ENCODE measurements at regions not wholly inside any gene's neighbourhood (a gene's known extent, or its start where the extent isn't known, plus 50 kb on each side); places are given as distances from the start of the nearest gene placed in this dataset.
"Not testable (repeated sequence)": the region's sequence is repeated elsewhere in the genome, so short reads cannot be mapped to it uniquely, and the experiment has no call there.

DNA sequence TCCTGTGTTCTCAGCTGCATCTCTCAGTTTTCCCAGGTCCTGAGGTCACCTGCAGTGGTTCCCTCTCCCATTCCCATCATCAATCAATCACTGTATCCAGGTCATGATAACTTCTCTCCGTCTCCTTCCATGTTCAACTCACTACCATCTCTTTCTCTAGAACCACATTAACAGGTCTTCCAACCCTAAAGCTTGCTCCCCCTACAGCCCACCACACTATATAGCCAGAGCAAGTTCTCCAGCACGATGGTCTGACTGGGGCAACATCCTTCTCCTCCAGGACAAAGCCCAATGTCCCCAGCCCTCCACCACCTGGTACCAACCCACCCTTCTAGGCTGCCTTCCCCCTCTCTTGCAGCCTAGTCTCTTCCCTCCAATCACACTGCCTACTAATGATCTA, 241.6 kb downstream of the CDK5RAP2 start:
- no peak for DNase-seq

DNA sequence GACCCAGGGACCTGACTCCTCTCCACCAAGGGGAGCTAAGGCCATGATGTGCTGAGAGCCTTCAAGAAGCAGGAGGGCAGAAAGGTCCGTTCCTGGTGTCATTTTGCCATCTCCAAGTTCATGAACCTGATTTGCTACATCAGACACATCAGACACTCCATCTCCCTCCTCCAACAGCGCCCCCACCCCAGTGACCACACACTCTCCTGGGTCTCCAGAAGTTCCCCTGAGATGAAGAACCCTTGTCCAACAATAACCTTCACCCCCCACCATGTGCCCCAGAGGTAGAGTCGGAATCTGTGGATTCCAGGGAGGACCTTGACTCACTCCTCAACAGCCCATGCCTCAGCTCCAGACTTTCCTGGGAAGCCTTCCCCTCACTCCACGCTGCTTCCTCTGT, 242.8 kb downstream of the CDK5RAP2 start:
- DNase-seq: no peak

DNA sequence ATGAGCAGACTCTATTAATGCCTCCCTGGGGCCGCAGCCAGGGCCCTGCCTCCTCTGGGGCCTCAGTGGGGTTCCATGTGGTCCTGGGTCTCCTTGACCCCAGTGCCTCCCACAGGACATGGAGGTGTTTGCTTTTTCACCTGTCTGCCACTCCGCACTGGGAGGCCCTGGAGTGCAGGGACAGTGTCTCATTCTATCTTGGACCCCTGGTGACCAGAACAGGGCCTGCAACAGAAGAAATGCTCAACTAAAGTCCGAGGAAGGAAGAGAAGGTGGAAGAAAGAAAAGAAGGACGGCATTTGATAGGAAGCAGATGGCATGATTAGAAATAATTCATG, 243.2 kb downstream of the CDK5RAP2 start:
- DNase-seq: no peak

DNA sequence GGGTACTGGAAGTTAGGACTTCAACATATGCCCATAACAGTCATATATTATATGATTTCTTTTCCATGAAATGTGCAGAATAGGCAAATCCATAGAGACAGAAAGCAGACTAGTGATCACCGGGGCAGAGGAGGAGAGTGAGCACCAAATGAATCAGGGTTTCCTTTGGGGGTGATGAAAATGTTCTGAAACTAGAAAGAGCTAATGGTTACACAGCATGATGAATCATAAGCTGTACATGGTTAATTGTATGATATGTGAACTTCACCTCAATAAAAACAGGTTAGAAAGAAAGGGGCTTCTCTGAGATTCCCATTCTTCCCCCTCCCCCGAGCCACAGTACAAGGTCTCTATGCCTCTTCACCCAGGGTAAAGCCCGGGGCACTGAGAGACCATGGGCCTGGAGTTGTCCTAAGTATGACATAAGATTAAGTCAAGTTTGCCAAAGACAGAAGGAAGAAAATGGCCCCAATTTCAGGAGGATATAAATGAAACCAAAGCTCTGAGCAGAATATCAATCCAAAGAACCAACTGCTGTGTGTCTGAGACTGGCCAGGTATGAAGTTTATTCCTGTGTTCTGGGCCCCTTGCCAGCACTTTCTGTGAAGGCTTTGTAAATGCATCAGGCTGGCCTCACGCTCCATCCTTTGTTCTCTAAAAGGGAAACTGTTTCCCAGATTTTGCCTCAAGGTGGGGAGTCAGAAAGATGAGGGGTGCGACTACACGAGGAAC, 243.8 kb downstream of the CDK5RAP2 start:
- no peak for DNase-seq

- no peak for DNase-seq
Measured at GRCh38 chr9:120331913-120332312, 248.1 kb downstream of the CDK5RAP2 start.

DNA sequence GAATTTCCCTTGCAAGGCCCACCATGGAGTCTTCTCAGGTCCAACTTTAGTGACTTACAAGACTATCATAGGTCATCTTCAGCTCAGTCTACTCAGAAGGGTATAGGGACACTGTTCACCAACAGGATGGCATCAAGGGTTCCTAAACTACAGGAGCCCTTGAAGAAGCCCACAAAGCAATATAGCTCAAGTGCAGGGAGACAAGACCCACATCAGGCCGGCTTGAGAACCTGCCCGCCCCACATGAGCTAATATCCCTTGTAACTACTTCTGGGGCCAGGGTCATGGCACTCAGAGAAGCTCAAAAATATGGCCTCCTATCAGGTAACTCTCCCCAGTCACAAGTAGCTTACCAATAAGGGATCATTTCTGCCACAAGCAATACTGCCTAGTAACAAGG, 249.9 kb downstream of the CDK5RAP2 start:
- no peak for DNase-seq

DNA sequence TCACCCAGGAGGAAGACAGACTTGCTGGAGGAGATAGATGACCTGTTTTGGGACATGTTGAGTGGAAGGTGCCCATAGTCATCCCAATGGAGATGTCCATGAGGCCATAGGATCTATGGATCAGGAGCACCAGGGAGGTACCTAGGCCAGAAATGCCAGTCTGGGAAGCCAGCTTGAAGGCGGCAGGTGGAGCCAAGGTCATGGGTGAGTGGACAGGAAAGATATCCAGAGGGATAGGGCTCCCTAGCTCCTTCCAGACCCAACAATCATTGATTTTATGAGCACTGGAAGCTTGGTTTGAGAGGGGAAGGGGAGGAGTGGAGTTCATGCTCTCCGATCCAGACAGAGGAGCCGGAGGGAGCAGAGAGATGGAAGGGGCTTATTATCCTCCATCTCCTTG, 252.6 kb downstream of the CDK5RAP2 start:
- no peak for DNase-seq

GRCh38 chr9:120326049-120326693, 253.8 kb downstream of the CDK5RAP2 start:
- DNase-seq: no peak

DNA sequence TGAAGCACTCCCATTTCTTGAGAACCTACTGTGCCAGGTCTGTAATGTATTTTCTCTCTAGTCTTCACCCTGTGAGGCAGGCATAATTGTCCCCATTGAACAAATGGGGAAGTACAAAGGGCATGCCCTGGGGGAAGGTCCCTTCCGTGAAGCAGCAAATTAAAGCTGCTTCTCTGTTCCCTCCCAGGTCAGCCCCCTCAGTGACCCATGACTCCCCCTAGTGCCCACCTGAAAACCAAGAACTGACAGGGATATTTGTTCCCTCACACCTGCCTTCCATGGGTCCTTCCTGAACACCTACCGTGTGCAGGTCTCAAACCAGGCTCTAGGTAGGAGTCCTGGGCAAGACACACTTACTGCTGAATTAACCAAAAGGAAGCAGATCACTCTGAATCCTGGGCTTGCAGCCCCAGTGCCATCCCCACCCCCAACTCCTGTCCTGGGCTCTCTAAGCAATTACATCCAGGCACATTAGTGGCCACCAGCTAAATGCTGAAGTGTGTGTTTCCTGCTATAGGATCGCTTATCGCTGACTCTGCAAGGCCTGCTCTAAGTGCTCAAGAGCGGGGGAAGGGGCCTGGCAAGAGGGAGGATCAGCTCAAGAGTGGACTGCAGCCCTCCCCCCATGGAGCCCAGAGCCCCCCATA, 254.8 kb downstream of the CDK5RAP2 start:
- DNase-seq: no peak

GRCh38 chr9:120324461-120324860, 255.5 kb downstream of the CDK5RAP2 start:
- DNase-seq: no peak

DNA sequence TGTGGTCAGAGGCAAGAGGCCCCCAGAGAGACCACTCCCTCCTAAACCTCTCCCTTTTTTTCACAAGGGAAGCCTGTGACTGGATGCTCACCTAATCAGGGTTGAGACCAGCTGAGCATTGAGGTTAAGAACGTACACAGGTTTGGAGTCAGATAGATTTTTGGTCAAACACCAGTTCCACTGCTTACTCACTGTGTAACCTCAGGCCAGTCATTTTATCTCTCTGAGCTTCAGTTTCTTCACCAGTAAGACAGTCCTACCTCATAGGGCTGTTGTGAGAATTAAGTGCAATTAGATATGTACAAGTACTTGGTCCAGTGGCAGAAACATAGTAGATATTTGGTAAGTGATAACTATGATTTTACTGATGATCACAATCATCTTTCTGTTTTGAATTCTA, 256.8 kb downstream of the CDK5RAP2 start:
- no peak for DNase-seq

DNA sequence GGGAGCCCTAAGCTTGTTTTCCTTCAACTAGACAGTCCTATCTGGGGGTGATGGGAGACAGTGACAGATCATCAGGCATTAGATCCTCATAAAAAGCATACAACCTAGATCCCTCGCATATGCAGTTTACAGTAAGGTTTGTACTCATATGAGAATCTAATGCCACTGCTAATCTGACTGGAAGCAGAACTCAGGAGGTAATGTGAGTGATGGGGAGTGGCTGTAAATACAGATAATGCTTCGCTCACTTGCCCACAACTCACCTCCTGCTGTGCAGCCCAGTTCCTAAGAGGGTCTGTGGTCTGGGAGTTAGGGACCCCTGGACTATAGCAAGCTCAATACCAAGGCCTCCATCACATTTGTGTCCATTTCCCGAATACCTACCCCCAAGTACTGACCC, 260.5 kb downstream of the CDK5RAP2 start:
- DNase-seq: no peak

DNA sequence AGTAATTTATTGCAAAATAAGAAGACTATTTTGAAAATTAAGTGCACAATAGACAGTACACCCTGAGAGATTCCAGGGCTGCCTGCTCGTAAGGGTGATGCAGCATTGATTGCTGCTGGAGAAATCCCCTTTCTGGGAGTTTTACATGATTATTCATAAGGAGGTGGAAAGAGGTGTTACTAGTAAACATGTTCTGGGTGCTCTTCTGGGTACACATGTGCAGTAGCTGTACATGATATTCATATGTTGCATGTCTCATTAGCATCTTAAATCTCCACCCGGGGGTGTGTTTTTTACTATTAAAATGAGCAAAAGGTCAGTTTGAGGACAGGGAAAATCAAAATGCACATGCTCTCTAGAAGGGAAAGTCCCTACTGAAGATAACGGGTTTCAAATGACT, 264.8 kb downstream of the CDK5RAP2 start:
- no peak for DNase-seq

DNA sequence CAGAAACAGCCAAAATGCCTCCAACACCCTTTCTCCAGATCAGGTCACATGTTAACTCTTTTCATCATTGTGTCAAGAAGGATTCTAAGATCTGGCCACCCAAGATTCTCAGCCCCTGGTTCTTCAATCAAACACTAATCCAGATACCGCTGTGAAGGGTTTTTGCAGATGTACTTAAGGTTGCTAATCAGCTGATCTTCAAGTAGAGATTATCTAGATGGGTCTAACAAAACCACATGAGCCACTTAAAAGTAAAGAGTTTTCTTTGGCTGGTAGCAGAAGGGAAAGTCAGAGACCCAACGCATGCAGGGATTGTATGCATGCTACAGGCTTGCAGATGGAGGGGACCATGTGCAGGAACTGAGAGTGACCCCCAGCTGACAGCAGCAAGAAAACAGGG, 267.9 kb downstream of the CDK5RAP2 start:
- DNase-seq: no peak

GRCh38 chr9:120310035-120310434, 269.9 kb downstream of the CDK5RAP2 start:
- DNase-seq: no peak

- no peak for DNase-seq
Measured at GRCh38 chr9:120308495-120308894, 271.5 kb downstream of the CDK5RAP2 start.

DNA sequence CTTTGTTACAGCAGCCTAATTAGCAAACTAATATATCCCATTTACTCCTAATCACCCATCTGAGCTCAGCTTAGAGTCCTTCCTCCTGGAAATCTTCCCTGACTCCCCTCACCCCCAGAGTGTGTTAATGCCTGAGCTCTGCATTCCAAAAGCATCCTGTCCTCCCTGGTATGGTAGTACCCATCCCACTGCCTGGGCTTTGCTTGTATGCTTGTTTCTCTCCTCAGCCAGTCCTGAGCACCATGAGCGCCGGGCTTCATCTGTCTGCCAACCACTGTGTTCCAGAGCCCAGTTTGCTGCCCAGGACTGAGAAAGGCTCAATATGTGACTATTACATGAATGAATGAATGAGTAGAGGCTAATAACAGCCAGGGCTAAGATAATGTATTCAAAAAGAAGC, 272.4 kb downstream of the CDK5RAP2 start:
- DNase-seq: no peak

GRCh38 chr9:120306561-120306960, 273.4 kb downstream of the CDK5RAP2 start:
- no peak for DNase-seq

DNA sequence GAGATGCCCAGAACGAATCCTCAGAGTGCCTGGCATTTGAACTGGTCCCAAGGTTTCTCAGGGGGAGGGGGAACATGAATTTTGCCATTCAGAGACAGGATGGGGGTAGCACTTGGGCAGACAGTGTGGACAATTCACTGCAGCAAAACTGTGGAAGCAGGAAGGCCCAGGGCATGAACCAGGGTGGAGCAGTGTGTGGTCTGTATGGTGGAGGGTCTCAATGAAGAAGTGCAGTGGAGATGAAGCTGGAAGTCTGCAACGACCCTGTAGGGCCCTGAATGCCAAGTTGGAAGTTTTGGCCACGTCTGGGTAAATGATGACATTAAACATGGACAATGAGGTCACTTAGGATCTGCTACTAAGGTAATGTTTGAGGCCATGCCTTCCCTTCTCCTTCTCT, 273.9 kb downstream of the CDK5RAP2 start:
- DNase-seq: no peak

DNA sequence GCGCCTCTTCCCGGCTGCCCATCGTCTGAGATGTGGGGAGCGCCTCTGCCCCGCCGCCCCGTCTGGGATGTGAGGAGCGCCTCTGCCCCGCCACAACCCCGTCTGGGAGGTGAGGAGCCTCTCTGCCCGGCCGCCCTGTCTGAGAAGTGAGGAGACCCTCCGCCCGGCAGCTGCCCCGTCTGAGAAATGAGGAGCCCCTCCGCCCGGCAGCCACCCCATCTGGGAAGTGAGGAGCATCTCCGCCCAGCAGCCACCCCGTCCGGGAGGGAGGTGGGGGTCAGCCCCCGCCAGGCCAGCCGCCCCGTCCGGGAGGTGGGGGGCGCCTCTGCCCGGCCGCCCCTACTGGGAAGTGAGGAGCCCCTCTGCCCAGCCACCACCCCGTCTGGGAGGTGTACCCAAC, 275.1 kb downstream of the CDK5RAP2 start:
- not testable (repeated sequence) for DNase-seq

- DNase-seq: no peak
Measured at GRCh38 chr9:120303519-120303918, 276.4 kb downstream of the CDK5RAP2 start.

DNA sequence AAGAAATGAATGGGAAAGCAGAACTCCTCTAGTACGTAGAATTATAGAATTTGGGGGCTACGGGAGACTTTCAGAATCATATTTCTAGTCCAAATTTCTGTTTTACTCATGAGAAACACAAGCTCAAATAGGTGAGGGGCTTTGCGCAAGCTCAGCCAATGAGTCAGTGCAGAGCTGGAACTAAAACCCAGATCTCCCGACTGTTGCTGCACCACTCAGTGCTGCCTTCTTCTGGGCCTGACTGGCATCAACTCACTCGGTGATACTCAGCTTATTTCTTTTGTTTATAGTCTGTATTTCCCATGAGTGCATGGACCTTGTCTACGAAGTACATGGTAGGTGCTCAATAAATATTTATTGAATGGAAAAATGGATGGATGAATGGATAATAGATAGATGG, 280.2 kb downstream of the CDK5RAP2 start:
- no peak for DNase-seq

- no peak for DNase-seq
Measured at GRCh38 chr9:120294003-120294402, 286.0 kb downstream of the CDK5RAP2 start.

DNA sequence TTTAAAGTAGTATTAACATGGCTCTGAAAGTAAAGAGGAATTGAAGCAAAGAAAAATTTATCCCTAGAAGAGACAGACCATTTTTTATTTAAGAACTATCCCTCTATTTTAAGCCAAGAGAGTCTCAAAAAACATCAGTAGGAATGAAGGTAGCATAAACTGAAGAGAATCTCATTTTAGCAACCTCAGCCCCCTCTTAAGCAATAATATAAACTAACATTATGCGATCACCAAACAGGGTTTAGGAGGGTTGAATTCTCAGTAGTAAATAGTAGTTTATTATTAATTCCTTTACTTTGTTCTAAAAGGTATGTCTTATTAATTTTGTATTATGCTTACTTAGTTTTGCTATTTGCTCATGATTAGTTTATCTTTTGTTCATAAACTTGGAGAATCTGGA, 287.4 kb downstream of the CDK5RAP2 start:
- no peak for DNase-seq

DNA sequence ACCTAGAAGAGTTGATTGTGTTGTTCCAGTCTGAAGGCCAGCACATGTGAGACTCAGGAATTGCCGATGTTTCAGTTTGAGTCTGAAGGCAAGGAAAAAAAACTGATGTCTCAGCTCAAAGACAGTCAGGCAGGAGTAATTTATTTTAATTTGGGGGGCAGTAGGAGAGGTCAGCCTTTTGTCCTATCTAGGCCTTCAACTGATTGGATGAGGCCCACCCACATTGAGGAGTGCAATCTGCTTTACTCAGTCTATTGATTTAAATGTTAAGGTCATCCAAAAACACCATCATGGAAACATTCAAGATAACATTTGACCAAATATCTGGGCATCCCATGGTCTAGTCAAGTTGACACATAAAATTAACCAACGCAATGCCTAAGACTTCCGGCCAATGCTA, 288.9 kb downstream of the CDK5RAP2 start:
- no peak for DNase-seq
